ENCODE measurements at regions not wholly inside any gene's neighbourhood (a gene's known extent, or its start where the extent isn't known, plus 50 kb on each side); places are given as distances from the start of the nearest gene placed in this dataset.

GRCh38 chr7:41885078-41885477 lies 182.2 kb upstream of the INHBA start:
- intact Hi-C loops (cut with micrococcal nuclease; ENCODE audit: unreplicated experiment) (loop anchor here (10.0 kb wide), 3 partner anchors 180 to 780 kb away; partner anchors contain the start of gene INHBA), in situ Hi-C loops (cut with MboI) (no loop called here)
- ChIA-PET POLR2A (interaction anchor here (1.1 kb wide), 1 partner anchor 75 kb away, joined by 3 read pairs; no protein-coding TSS in a partner anchor), CTCF (interaction anchor here (1.4 kb wide), 1 partner anchor 15 kb away, joined by 3 read pairs; no protein-coding TSS in a partner anchor), SMC1A (ENCODE audit: uncharacterized antibody, unreplicated experiment) (interaction anchor here (1.3 kb wide), 1 partner anchor 56 kb away, joined by 3 read pairs; no protein-coding TSS in a partner anchor), RAD21 (ENCODE audit: unreplicated experiment) (interaction anchor here (2.4 kb wide), 1 partner anchor 47 kb away, joined by 10 read pairs; no protein-coding TSS in a partner anchor)
- no peaks in the 10 kb centered on the region for H3K36me3 ChIP-seq (ENCODE audit: control insufficient read depth in 2 of 2, insufficient read depth in 2 of 2, low read length in 1 of 2)
- H3K4me3 ChIP-seq: no peak overlapping the region
- no peak for TF ChIP-seq NR2C2 (IDR thresholded peaks at IDR 0.05; ENCODE audit: borderline replicate concordance, control insufficient read depth, insufficient read length, low read depth)
- no peak for TF ChIP-seq MYB (IDR thresholded peaks at IDR 0.05; ENCODE audit: borderline replicate concordance, low read depth, low read length)
- TF ChIP-seq MYC (IDR thresholded peaks at IDR 0.05; ENCODE audit: insufficient read depth, insufficient read length, insufficient replicate concordance, low read length, severe bottlenecking): no peak
- no peak overlapping the region for H3K27ac ChIP-seq (ENCODE audit: control insufficient read depth, insufficient read depth)
- ATAC-seq: no peak
- H3K4me2 ChIP-seq (ENCODE audit: control insufficient read depth, insufficient read depth): no peak overlapping the region
- H3K9ac ChIP-seq (ENCODE audit: control insufficient read depth, insufficient read depth, low read length): no peak overlapping the region
- no peak overlapping the region for H2AFZ ChIP-seq (ENCODE audit: control insufficient read depth, low read depth, low read length)
- BruUV-seq (replicated peaks): no TSS peak
- peaks cover 36% of the 10 kb centered on the region for H3K4me1 ChIP-seq (ENCODE audit: control insufficient read depth, insufficient read depth, low read length)
- H3K27me3 ChIP-seq (replicated peaks in 1 of 2; ENCODE audit: control insufficient read depth in 2 of 2, insufficient read depth in 2 of 2, low read length in 1 of 2): no peaks in the 10 kb centered on the region
- no peaks in the 10 kb centered on the region for H3K79me2 ChIP-seq (ENCODE audit: control insufficient read depth, insufficient read depth, low read length)
- peaks cover 12% of the 10 kb centered on the region; the same call in 2 of the 3 replicates for H3K9me3 ChIP-seq (replicated peaks; ENCODE audit: control insufficient read depth, insufficient read depth, low read length)
- DNase-seq (ENCODE audit: low read depth, low spot score): no peak
- no peak for FAIRE-seq
- no peaks in the 10 kb centered on the region for H4K20me1 ChIP-seq (ENCODE audit: control insufficient read depth, insufficient read depth)

- 36% methylated on average over 16 of the region's 16 CpGs for WGBS (ENCODE audit: insufficient coverage, insufficient replicate concordance, low lambda C conversion rate, missing lambda C conversion rate)
- no peaks in the 10 kb centered on the region for H3K27me3 ChIP-seq (replicated peaks in 1 of 2; ENCODE audit: control insufficient read depth in 2 of 2, insufficient read depth in 2 of 2, low read length in 1 of 2)
- no peaks in the 10 kb centered on the region for H3K79me2 ChIP-seq (ENCODE audit: control insufficient read depth, insufficient read depth, low read length)
- no peaks in the 10 kb centered on the region for H3K36me3 ChIP-seq (ENCODE audit: control insufficient read depth in 2 of 2, insufficient read depth in 2 of 2, low read length in 1 of 2)
- peak overlapping the region; percentile 45 for H2AFZ ChIP-seq (ENCODE audit: control insufficient read depth, low read depth, low read length)
- peak overlapping the region; percentile 73 for H3K4me2 ChIP-seq (ENCODE audit: control insufficient read depth, insufficient read depth)
- ChIA-PET SMC1A (ENCODE audit: uncharacterized antibody, unreplicated experiment) (interaction anchor here (0.9 to 6.6 kb wide), 11 partner anchors 10 to 177 kb away, joined by 3 to 86 read pairs (median 8); no protein-coding TSS in a partner anchor), RAD21 (ENCODE audit: unreplicated experiment) (interaction anchor here (1.1 to 4.3 kb wide), 11 partner anchors 8 to 880 kb away, joined by 3 to 68 read pairs (median 6); no protein-coding TSS in a partner anchor), CTCF (interaction anchor here (1.2 to 2.7 kb wide), 7 partner anchors 58 to 178 kb away, joined by 3 to 16 read pairs (median 4); no protein-coding TSS in a partner anchor), POLR2A (interaction anchor here (1.1 to 1.8 kb wide), 2 partner anchors 58 to 73 kb away, joined by 3 to 11 read pairs; no protein-coding TSS in a partner anchor)
- DNase-seq (ENCODE audit: low read depth, low spot score): peak; percentile 80
- H3K9me3 ChIP-seq (replicated peaks; ENCODE audit: control insufficient read depth, insufficient read depth, low read length): peaks cover 12% of the 10 kb centered on the region; the same call in 2 of the 3 replicates
- no TSS peak for BruUV-seq (replicated peaks)
- H3K27ac ChIP-seq (ENCODE audit: control insufficient read depth, insufficient read depth): peak overlapping the region; percentile 92
- intact Hi-C loops (cut with micrococcal nuclease; ENCODE audit: unreplicated experiment) (loop anchor here (2.0 to 10.0 kb wide), 6 partner anchors 58 to 778 kb away; partner anchors contain the start of gene INHBA), in situ Hi-C loops (cut with MboI) (loop anchor here (5.0 kb wide), 1 partner anchor 151 kb away; no protein-coding TSS in a partner anchor)
- H3K4me1 ChIP-seq (ENCODE audit: control insufficient read depth, insufficient read depth, low read length): peaks cover 36% of the 10 kb centered on the region
- no peaks in the 10 kb centered on the region for H4K20me1 ChIP-seq (ENCODE audit: control insufficient read depth, insufficient read depth)
- peak; percentile 73 for ATAC-seq
- no peak overlapping the region; the same call in 1 of the 2 replicates for H3K9ac ChIP-seq (ENCODE audit: control insufficient read depth, insufficient read depth, low read length)
- FAIRE-seq: no peak
- H3K4me3 ChIP-seq: peak overlapping the region; percentile 22; the same call in 1 of the 2 replicates
- no peak for TF ChIP-seq KAT2A (conservative IDR thresholded peaks at IDR 0.05; ENCODE audit: control insufficient read depth, low read depth, low read length)
- 0 out of 2 replicates have a peak, but pooled peaks have one; percentile 13 for TF ChIP-seq NR2F1 (conservative IDR thresholded peaks at IDR 0.05)
- no peak for TF ChIP-seq SMAD1 (IDR thresholded peaks at IDR 0.05; ENCODE audit: low read depth, partially characterized antibody)
- no peak for TF ChIP-seq RAD21 (IDR thresholded peaks at IDR 0.05; ENCODE audit: insufficient read depth, low read depth, low read length)
- TF ChIP-seq POU2F2 (IDR thresholded peaks at IDR 0.05; ENCODE audit: borderline replicate concordance, low read depth, low read length): peak; percentile 72; the same call in 1 of the 3 replicates
- no peak for TF ChIP-seq PAX8 (IDR thresholded peaks at IDR 0.05)
- TF ChIP-seq PBX3 (IDR thresholded peaks at IDR 0.05; ENCODE audit: insufficient replicate concordance, low read depth, low read length): no peak
- no peak for TF ChIP-seq YBX1 (IDR thresholded peaks at IDR 0.05)
- TF ChIP-seq EP300 (IDR thresholded peaks at IDR 0.05; ENCODE audit: borderline replicate concordance in 1 of 2, control insufficient read depth in 1 of 2, low read depth in 2 of 2, low read length in 2 of 2): peak; percentile 43 to 69; a peak in 2 of 4 replicates
Measured at GRCh38 chr7:41882745-41883420, 180.0 kb upstream of the INHBA start.
